Prostate gland (tissue), 2 donors: ENCODE measurements at regions not wholly inside any gene's neighbourhood (a gene's known extent, or its start where the extent isn't known, plus 50 kb on each side); places are given as distances from the start of the nearest gene placed in this dataset.

Experiments
- POLR2A ChIP-seq: fragments of 450-650 bp; IDR thresholded peaks from one replicate; pipeline ENCODE4 v1.6.1; 2016; ENCODE audit warnings: antibody characterized with exemption, mild to moderate bottlenecking
- TF ChIP-seq, protein P1 (sequence below), 4 experiments: fragments of 200-600 bp in 2 of 4; fragments of 450-650 bp in 2 of 4; sonication (generic) in 2 of 4; IDR thresholded peaks; 1 replicate in 3 of 4; 2 replicates in 1 of 4; pipeline ENCODE4 v1.5.1; 2016 to 2019; ENCODE audit warnings: antibody characterized with exemption in 4 of 4, mild to moderate bottlenecking in 2 of 4, moderate library complexity in 2 of 4

DNA sequence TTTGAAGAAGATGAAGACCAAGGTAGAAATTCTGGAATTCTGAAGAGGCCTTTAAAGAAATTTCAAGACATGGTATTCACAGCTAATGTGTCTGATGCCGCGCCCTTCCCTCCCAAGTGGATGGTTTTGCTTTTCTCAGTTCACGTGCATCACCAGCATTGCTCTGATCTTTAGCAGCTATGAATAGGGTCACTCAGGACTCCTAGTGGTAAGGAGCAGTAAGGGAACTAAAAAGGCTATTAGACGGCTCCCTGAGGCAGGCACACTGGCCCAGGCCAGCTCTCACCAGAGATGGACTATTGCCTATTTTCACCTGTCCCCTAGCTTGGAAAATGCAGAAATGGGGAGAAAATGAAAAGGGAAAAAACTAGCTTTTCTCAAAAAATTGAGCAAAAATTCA, 447.5 kb upstream of the RASGEF1B start:
- TF ChIP-seq POLR2A: no peak
- TF ChIP-seq, protein P1, sequence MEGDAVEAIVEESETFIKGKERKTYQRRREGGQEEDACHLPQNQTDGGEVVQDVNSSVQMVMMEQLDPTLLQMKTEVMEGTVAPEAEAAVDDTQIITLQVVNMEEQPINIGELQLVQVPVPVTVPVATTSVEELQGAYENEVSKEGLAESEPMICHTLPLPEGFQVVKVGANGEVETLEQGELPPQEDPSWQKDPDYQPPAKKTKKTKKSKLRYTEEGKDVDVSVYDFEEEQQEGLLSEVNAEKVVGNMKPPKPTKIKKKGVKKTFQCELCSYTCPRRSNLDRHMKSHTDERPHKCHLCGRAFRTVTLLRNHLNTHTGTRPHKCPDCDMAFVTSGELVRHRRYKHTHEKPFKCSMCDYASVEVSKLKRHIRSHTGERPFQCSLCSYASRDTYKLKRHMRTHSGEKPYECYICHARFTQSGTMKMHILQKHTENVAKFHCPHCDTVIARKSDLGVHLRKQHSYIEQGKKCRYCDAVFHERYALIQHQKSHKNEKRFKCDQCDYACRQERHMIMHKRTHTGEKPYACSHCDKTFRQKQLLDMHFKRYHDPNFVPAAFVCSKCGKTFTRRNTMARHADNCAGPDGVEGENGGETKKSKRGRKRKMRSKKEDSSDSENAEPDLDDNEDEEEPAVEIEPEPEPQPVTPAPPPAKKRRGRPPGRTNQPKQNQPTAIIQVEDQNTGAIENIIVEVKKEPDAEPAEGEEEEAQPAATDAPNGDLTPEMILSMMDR (IDR thresholded peaks at IDR 0.05): peak in 1 of 4 experiments; percentile 8
